MG63 (cell line): ENCODE measurements at regions not wholly inside any gene's neighbourhood (a gene's known extent, or its start where the extent isn't known, plus 50 kb on each side); places are given as distances from the start of the nearest gene placed in this dataset.

ENCODE experiments used
- DNase-seq: peaks from one replicate; pipeline ENCODE4 v3.0.0-alpha.2; 2020
- H3K27me3 ChIP-seq: fragments of 250-450 bp; sonication (Bioruptor Pico); 2 replicates; pipeline ENCODE4 v1.5.1; 2020; ENCODE audit warnings: mild to moderate bottlenecking, moderate library complexity
- H3K36me3 ChIP-seq: fragments of 250-450 bp; sonication (Bioruptor Pico); 2 replicates; pipeline ENCODE4 v1.5.1; 2020; ENCODE audit warnings: mild to moderate bottlenecking, moderate library complexity
- H3K4me3 ChIP-seq: fragments of 250-450 bp; sonication (Bioruptor Pico); 2 replicates; pipeline ENCODE4 v1.5.1; 2020; ENCODE audit warnings: mild to moderate bottlenecking, moderate library complexity
- H3K9me3 ChIP-seq: fragments of 250-450 bp; sonication (Bioruptor Pico); 2 replicates; pipeline ENCODE4 v1.5.1; 2020; ENCODE audit warnings: mild to moderate bottlenecking, moderate library complexity

DNA sequence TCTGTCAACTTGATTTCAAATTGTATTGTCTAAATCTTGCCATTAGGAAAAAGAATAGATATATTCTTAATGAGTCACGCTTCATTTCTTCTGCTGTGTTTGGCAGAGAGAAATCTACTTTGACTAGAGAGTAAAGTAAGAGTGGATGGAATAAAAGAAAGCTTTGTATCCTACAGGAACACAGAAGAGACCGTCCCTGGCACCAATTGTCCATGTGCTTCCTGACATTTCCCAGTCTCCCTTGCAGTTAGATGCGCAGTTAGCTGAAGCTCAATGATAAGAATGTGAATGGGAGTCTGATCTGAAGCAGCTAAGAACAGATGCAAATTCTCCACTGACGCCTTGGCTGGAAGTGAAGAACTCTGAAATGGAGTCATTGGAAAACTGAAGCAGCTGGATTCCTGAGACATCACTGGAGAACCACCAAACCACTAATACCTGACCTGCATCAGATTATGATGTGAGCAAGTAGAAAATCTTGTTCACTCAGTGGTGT, 528.2 kb upstream of the MARCKS start:
- no peaks in the 10 kb centered on the region for H3K36me3 ChIP-seq
- no peaks in the 10 kb centered on the region for H3K27me3 ChIP-seq
- H3K4me3 ChIP-seq = no peak overlapping the region
- DNase-seq = no peak
- no peaks in the 10 kb centered on the region for H3K9me3 ChIP-seq

DNA sequence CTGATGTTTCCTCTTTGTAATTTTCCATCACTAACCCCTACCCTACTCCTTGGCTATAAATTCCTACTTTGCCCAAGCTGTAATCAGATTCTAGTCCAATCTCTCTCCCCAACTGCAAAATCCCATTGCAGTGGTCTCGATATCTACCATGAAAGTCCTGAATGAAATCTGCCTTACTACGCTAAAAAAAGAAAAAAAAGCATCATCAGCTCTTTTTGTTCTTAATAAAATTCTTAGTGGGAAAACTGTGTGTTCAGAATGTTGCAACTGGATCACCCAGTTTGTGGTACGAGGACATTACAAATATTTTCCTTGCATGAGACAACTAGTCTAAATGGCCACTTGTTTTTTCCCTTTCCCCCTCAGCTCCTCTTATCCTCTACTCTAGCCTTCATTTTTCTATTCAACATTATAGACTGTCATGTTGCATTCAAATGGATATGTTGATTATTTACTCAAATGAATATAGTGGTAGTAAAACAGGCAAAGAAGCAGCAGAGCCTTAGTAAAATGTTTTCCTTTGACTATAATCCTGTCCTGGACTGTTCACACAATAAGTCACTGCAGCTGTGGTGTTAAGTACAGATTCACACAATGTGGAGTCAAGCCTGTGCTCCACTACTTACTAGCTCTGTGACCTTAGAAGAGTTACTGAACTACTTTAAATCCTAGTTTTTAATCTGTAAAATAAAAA, 527.1 kb upstream of the MARCKS start:
- no peak for DNase-seq
- no peaks in the 10 kb centered on the region for H3K27me3 ChIP-seq
- H3K9me3 ChIP-seq = no peaks in the 10 kb centered on the region
- H3K36me3 ChIP-seq = no peaks in the 10 kb centered on the region
- H3K4me3 ChIP-seq = no peak overlapping the region

DNA sequence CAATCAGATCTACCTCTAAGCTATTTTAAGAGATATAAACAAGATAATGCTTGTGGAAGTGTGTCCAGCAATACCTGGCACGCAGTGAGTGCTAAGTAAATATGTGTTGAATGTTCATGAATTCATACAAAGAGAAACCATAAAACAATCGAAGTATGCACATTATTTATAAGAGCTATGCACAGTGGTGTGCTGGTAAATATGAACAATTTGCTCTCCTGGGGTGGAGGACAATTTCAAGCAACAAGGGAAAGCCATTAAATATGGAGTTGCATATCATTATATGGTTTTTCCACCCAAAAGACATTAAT, 526.6 kb upstream of the MARCKS start:
- no peaks in the 10 kb centered on the region for H3K36me3 ChIP-seq
- H3K27me3 ChIP-seq = no peaks in the 10 kb centered on the region
- H3K4me3 ChIP-seq = no peak overlapping the region
- DNase-seq = no peak
- no peaks in the 10 kb centered on the region for H3K9me3 ChIP-seq

DNA sequence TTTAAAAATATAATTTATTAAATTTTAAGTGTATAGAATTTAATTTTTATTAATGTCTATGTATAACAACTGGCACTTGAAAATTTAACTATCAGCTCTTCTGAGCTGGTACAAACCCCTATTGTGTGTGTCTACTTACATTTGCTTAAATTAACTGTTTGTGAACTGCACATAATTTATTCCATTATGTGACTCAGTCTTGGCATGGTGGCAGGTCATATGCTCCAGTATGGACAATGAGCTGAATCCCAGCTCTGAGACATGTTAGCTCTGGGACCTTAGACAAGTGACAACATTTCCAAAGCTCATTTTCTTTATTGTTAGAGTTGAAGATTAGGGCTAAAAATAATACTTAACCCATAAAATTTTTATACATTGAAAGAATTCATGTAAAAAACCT, 526.1 kb upstream of the MARCKS start:
- no peaks in the 10 kb centered on the region for H3K27me3 ChIP-seq
- no peak overlapping the region for H3K4me3 ChIP-seq
- no peak for DNase-seq
- H3K9me3 ChIP-seq = no peaks in the 10 kb centered on the region
- H3K36me3 ChIP-seq = no peaks in the 10 kb centered on the region

DNA sequence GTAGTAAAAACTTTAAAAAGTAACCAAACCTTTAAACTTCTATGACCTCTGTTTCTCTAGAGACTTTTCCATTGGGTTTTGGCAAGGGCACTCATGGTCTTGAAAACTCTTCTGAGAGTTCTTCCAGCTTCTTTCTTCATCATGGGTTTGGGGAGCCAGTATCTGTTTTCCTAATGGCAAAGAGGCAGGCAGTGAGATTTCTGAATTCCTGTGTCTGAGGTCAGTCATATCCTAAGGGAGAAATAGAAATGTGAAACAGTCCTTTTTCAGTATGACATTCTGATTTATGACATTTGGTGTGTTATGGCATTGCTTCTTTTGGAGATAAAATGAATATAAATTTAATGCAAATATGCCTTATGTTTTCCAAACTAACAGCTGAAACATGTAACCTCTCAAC, 518.5 kb upstream of the MARCKS start:
- no peak for DNase-seq
- no peaks in the 10 kb centered on the region for H3K36me3 ChIP-seq
- H3K27me3 ChIP-seq = no peaks in the 10 kb centered on the region
- no peaks in the 10 kb centered on the region for H3K9me3 ChIP-seq
- no peak overlapping the region for H3K4me3 ChIP-seq

DNA sequence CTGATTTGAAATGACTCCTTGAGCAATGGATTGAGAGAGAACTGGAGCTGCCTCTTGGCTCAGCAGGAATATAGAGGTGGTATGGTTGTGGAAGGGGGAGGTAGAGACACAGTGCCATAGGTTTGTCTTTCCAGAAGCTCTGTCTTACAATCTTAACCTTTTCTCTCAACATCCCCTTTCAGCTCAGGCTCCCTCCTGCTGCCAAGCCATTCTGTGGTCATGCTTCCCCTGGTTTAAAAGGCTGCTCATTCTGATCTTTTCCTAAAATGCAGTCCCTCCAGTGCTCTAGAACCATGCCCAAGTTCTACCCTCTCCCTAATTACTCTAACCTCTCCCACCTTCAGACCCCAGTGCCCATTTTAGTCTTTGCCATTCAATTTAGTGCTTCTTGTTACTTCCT, 517.9 kb upstream of the MARCKS start:
- H3K4me3 ChIP-seq = no peak overlapping the region
- no peak for DNase-seq
- no peaks in the 10 kb centered on the region for H3K36me3 ChIP-seq
- H3K9me3 ChIP-seq = no peaks in the 10 kb centered on the region
- H3K27me3 ChIP-seq = no peaks in the 10 kb centered on the region

DNA sequence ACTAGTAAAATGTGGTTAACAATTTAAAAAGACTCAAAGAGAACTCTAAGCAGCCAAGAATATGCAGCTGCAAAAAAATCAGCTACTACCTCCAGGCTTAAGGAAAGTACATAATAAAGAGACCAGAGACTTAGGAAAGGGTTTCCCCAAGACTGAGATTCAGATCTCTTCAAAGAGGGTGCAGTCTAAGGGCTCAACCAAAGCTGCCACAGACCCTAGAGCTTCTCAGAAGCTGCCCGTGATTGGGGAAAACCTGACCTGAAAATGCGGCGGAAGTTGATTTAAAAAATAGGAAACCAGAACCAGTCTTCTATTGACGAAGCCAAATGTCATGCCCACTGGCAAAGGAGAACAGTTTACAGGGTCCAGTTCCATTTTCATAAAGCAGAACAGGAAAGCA, 516.8 kb upstream of the MARCKS start:
- DNase-seq = no peak
- no peak overlapping the region for H3K4me3 ChIP-seq

DNA sequence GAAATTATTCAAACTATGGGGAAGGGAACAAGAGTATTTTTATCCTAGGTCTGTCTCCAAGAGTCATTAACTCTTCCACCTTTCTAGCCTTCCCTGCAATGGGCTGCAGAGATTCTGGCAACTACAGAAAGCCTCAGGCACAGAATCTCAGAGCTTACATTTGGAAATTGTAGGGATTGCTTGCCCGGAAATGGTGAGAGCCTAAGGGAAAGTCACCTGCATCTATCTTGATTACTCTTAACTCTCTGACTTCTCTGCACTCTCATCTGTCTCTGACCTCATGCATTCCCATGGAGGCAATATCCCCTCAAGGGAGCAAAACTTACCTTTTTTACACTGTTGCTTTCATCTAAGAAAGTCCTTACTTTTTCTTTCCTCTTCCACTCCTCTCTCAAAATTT, 513.2 kb upstream of the MARCKS start:
- H3K27me3 ChIP-seq = no peaks in the 10 kb centered on the region
- no peaks in the 10 kb centered on the region for H3K9me3 ChIP-seq
- H3K36me3 ChIP-seq = no peaks in the 10 kb centered on the region
- no peak overlapping the region for H3K4me3 ChIP-seq
- no peak for DNase-seq

More for the DNA sequence above, 516.8 kb upstream of the MARCKS start:
- Histone ChIP-seq H3K27me3 (no peaks in the 10 kb centered on the region), H3K36me3 (no peaks in the 10 kb centered on the region), H3K9me3 (no peaks in the 10 kb centered on the region)

DNA sequence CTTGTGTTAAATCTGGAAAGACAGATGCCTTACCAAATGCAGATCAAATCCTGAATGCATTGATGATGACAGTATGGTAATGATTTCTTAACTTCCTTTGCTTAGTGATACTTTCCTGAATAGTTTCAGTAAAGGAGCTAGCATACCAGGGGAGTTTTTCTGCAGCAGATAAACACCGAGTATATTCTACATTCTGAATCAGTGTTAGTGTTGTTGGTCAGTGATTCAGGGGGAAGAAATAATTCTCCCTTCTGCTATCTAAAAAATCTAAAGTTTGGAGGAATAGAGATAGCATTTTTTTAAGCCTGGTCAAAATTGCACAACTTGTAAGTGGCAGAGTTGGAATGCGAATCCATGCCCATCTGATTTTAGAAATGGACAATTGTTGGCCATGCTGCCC, 512.2 kb upstream of the MARCKS start:
- Histone ChIP-seq H3K9me3 (no peaks in the 10 kb centered on the region), H3K27me3 (no peaks in the 10 kb centered on the region), H3K36me3 (no peaks in the 10 kb centered on the region), H3K4me3 (no peak overlapping the region)
- no peak for DNase-seq

DNA sequence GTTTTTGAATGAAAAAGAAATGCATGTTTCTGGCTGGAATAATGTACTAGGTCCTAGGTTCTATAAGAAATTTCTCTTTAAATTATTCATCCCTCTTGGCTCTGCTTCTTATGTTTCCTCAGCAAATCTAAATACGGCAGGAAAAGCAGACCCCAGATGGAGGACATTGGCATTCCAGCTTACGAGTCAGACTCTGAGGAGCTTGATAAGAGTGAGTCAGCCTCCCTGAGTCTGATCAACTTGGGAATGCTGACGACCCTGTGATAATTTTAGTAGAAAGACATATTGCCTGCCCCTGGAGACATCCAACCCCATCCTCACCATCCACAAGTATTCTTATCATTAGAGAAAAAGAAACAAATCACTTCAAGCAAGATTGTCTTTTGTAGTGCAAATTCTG, 509.7 kb upstream of the MARCKS start:
- Histone ChIP-seq H3K27me3 (no peaks in the 10 kb centered on the region), H3K36me3 (no peaks in the 10 kb centered on the region), H3K9me3 (no peaks in the 10 kb centered on the region), H3K4me3 (no peak overlapping the region)
- peak; percentile 71 for DNase-seq

DNA sequence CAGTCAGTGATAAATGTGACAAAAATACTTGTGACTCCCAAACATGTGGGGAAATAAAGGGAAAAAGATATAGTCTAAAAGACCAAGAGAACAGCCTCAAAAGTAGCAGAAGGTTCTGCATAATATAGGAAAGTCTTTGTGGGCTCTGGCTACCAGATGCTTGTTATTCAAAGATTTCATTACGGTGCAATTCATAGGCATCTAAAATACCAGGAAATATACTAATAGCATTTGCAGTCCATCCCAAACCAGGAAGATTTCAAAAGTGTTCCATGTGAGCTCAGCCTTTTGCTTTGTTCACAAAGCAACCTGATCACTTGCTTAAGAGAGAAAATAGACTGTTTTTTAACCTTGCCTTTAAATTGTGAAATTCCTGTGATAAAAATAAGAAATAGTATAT, 506.7 kb upstream of the MARCKS start:
- Histone ChIP-seq H3K4me3 (no peak overlapping the region), H3K9me3 (no peaks in the 10 kb centered on the region), H3K36me3 (no peaks in the 10 kb centered on the region), H3K27me3 (no peaks in the 10 kb centered on the region)
- DNase-seq = no peak

DNA sequence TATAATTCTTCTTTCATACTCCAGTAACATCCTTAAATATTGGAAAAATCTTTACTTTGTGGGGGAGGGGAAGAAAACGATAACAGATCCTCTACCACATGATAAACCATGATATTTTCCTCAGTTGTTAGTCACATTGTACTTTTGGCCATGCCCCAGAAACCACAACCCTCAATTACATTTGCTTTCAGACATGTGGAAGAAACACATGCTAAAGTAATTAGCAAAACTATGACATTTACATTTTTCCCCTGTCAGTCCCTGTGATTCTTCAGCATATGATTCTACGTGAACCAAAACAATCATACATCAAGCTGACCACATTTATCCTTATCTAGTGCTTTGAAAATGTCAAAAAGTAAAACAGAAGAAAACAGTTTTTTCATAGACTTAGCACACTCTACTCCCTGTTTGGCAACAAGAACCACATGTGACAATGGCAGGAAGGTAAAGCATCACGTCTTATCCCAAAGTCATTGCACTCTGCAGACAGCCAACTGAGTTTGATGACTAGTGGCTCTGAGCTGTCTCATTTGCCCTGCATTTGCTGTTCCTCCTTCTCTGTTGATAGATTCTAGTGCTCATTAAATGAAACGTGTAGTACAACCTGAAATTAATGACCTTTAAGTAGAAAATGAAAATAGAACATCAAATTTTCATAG, 505.8 kb upstream of the MARCKS start:
- Histone ChIP-seq H3K4me3 (no peak overlapping the region), H3K36me3 (no peaks in the 10 kb centered on the region), H3K9me3 (no peaks in the 10 kb centered on the region), H3K27me3 (no peaks in the 10 kb centered on the region)
- DNase-seq = no peak

DNA sequence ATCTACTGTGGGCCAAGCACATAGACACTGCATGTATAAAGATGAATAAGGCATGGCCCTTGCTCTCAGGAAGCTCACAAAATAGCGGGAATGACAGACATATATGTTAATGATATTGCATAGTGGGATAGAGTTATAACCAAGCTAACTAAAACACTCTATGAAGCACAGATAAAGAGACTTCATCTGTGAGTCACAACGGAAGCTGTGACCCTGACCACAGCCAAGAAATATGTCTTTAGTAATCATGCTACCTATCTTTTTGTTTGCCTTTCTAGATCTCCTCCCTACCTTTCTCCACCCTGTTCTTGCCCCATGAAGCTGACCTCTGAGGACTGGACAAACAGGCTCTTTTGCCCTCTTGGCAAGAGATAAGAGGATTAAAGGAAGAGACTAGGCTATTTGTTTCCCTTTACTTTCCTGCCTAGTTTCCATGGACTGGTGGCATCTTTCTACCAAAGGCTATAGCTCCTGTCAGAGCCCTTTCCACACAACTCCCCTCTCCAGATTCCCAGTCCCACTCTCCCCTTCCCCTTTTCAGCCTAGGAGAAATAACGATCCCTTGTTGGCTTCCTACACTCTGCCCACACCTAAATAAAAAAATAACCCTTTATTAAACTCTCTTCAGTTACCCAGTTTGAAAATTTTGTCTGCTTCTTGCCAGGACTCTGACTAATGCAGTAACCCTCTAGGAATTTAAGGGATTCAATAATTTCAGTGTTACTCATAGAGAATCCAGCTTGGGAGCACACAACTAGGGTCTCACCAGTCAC, 504.9 kb upstream of the MARCKS start:
- no peaks in the 10 kb centered on the region for H3K27me3 ChIP-seq
- H3K36me3 ChIP-seq = no peaks in the 10 kb centered on the region
- DNase-seq = peak; percentile 60
- no peak overlapping the region for H3K4me3 ChIP-seq
- H3K9me3 ChIP-seq = no peaks in the 10 kb centered on the region

DNA sequence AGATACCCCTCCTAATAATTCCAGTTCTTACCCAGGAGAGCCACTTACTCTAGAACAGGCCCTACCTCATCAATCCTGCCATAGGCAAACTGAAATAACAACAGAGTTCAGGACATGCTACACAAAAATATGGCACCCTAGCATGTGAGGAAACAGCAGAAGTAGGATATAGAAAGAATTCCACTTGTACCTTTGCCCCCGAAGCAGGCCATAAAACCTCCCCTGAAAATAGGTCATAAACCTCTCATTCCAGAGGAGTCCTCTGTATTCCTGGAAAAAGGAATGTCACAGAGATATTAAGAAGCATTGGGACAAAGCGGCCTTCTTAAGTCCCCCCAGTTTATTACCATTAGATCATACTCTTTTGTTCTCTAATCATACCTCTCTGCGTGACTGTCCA, 504.3 kb upstream of the MARCKS start:
- no peaks in the 10 kb centered on the region for H3K9me3 ChIP-seq
- no peaks in the 10 kb centered on the region for H3K36me3 ChIP-seq
- H3K4me3 ChIP-seq = no peak overlapping the region
- DNase-seq = no peak
- H3K27me3 ChIP-seq = no peaks in the 10 kb centered on the region

DNA sequence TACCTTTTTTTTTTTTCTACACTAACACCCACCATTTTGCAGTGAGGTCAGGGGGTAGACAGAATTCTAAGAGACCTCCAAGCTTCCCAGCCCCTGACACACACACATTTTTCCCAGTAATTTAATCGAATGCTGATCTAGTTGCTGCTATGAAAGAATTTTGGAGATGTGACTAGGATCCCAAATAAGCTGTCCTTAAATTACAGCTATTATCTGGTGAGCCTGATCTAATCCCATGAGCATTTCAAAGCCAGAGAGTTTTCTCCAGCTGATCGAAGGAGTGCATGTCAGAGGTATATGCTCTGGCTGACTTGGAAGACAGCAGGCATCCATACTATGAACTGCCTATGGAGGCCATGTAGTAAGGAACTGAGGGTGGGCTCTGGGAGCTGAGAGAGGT, 503.8 kb upstream of the MARCKS start:
- H3K36me3 ChIP-seq = no peaks in the 10 kb centered on the region
- H3K27me3 ChIP-seq = no peaks in the 10 kb centered on the region
- H3K9me3 ChIP-seq = no peaks in the 10 kb centered on the region
- H3K4me3 ChIP-seq = no peak overlapping the region
- no peak for DNase-seq

DNA sequence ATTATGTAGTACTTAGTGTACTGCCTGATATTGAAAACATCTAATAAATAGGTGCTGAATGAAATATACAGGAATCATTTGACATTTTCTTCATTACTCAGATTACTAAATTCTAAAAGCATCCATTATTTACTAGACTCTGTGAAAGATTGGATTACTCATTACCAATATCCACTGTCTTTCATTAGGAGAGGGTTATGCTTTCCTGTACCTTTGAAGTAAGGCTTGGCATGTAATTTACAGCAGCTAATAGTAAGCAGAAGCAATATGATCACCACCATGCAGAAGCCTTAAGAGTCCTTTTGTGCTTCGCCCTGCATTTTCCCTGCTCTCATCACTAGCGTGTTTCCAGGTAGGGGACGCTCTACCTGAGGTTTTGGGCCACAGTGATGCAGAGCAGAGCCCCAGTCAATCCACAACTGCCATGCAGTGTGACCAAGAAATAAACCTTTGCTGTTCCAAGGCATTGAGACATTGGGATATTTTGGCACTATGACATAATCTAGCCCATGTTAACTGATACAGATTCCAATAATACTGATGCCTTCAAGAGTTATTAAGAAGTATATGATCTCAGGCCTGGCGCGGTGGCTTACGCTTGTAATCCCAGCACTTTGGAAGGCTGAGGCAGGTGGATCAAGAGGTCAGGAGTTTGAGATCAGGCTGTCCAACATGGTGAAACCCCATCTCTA, 502.8 kb upstream of the MARCKS start:
- Histone ChIP-seq H3K4me3 (no peak overlapping the region), H3K9me3 (no peaks in the 10 kb centered on the region), H3K36me3 (no peaks in the 10 kb centered on the region), H3K27me3 (no peaks in the 10 kb centered on the region)
- no peak for DNase-seq

DNA sequence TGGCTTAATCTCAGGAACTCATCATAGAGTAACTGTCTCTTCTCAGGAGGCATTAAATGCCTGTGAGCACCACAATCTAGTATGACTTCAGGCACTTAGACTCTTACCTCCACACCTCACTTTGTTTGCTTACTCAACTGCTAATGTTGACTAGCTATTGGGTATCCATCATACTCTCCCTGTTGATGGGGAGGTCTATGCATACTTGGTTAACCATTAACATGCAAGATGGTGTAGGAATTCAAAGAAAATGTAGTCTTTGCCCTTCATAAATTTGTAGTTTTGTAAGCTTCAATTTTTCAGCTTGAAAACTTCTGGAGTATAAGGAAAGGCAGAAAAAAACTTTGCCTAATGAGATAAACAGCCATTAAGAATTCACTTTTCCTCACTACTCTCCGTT, 501.0 kb upstream of the MARCKS start:
- no peak for DNase-seq
- Histone ChIP-seq H3K4me3 (no peak overlapping the region), H3K27me3 (no peaks in the 10 kb centered on the region), H3K9me3 (no peaks in the 10 kb centered on the region), H3K36me3 (no peaks in the 10 kb centered on the region)
